ENCODE measurements at regions not wholly inside any gene's neighbourhood (a gene's known extent, or its start where the extent isn't known, plus 50 kb on each side); places are given as distances from the start of the nearest gene placed in this dataset.
"Not testable (repeated sequence)": the region's sequence is repeated elsewhere in the genome, so short reads cannot be mapped to it uniquely, and the experiment has no call there.

- DNase-seq (ENCODE audit: low read depth), result peak; percentile 10
Measured at GRCh38 chr7:6938284-6938683, 112.2 kb upstream of the CCZ1B start.

DNA sequence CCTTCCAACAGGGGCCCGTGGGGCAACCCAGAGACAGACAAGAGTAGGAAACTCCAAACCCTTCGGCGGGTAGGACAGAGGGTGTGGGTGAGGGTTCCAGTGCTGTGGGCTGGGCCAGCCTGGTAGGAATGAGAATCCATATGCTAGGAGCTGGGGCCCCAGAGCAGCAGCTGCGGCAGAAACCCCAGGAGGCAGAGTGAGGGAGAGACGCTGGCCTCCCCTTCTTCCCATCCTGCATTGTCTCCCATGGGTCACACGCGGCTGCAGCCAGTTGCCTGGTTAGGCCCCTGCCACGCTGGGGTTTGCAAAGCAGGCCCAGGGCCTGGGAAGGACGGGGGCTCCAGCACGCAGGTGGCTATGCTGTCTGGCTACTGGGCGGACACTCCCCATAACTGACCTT, 113.1 kb upstream of the CCZ1B start:
- DNase-seq (ENCODE audit: low read depth), result not testable (repeated sequence)

GRCh38 chr7:6939896-6940295, 113.8 kb upstream of the CCZ1B start:
- DNase-seq (ENCODE audit: low read depth), result not testable (repeated sequence)

DNA sequence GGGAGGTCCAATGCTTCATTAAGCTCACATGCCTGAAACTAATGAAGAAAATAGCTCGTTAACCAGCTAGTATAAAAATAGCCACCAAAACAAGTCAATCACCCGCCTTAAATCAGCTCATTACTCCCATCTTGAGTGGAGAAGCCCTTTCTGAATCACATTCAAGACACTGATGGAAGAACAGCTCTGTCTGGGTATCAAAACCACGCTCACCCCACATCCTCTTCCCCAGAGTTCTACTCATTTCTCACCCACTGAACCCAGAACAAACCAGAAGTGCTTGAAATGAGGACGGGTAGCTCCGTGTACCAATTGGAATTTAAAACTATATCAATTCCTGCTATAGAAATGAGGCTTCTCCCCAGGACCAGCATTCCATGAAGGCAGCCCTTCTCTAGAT, 120.8 kb upstream of the CCZ1B start:
- not testable (repeated sequence) for DNase-seq (ENCODE audit: low read depth)

GRCh38 chr7:6950231-6950630, 124.2 kb upstream of the CCZ1B start:
- DNase-seq (ENCODE audit: low read depth), result not testable (repeated sequence)

GRCh38 chr7:6951553-6951952, 125.5 kb upstream of the CCZ1B start:
- DNase-seq (ENCODE audit: low read depth), result not testable (repeated sequence)

- not testable (repeated sequence) for DNase-seq (ENCODE audit: low read depth)
Measured at GRCh38 chr7:6953138-6953797, 127.2 kb upstream of the CCZ1B start.

- not testable (repeated sequence) for DNase-seq (ENCODE audit: low read depth)
Measured at GRCh38 chr7:6953798-6954181, 127.7 kb upstream of the CCZ1B start.

DNA sequence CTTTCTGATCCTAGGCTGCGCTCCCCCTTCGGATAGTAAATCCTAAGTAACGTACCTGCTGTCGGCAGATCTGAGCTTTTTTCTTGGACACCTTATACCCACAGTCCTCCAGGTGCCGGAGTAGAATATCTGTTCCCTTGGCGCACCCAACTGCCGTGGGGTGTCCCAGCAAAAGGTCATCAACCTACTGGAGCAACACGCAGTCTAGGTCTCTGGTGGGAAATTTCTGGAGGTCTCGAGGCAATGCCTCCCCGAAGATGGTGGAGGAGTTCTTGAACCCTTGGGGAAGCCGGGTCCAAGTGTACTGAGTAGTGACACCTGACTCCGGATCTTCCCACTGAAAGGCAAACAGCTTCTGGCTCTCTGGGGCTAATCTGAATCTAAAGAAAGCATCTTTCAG, 129.3 kb upstream of the CCZ1B start:
- DNase-seq (ENCODE audit: low read depth), result not testable (repeated sequence)

- not testable (repeated sequence) for DNase-seq (ENCODE audit: low read depth)
Measured at GRCh38 chr7:6955990-6956566, 130.0 kb upstream of the CCZ1B start.

- not testable (repeated sequence) for DNase-seq (ENCODE audit: low read depth)
Measured at GRCh38 chr7:6958371-6958770, 132.3 kb upstream of the CCZ1B start.

- not testable (repeated sequence) for DNase-seq (ENCODE audit: low read depth)
Measured at GRCh38 chr7:6959942-6960341, 133.9 kb upstream of the CCZ1B start.

DNA sequence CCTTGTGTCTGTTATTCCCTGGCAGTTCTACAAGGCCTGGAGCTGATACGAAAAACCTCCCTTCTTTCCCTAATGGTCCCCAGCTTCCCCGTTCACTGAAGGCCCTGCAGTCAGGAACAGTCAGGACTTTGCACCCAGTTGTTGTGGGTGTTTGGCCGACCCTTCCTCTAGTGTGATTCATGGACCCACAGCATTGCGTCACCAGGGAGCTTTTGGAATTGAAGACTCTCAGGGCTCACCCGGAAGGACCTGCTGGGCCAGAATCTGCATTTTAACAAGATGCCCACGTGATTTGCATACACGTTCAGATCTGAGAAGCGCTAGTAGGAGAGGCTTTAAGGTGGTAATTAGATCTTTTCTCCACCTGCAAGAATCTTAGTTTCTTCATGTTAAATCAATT, 136.8 kb upstream of the CCZ1B start:
- not testable (repeated sequence) for DNase-seq (ENCODE audit: low read depth)

DNA sequence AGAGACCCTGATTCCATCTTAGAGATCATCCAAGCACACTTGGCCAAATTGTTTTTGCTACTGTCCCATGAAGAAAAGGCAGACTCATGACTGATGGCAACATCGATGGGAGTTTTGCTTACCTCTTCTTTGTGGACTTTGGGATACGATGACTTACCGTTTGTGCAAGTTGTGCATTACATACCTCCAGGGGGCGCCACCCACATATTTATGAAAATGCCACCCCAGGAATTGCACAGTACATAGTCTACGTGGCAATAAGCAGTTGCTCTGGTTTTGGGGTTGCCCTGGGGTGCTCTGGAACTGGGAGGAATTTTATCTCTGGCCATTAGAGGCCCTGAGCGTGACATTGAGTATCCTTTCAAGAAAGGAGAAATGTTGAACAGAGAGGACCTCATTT, 139.0 kb upstream of the CCZ1B start:
- DNase-seq (ENCODE audit: low read depth), result peak; percentile 43

DNA sequence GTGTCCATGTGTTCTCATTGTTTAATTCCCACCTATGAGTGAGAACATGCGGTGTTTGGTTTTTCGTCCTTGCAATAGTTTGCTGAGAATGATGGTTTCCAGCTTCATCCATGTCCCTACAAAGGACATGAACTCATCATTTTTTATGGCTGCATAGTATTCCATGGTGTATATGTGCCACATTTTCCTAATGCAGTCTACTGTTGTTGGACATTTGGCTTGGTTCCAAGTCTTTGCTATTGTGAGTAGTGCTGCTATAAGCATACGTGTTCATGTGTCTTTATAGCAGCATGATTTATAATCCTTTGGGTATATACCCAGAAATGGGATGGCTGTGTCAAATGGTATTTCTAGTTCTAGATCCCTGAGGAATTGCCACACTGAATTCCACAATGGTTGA, 144.1 kb upstream of the CCZ1B start:
- not testable (repeated sequence) for DNase-seq (ENCODE audit: low read depth)

GRCh38 chr7:6974876-6975275, 148.8 kb upstream of the CCZ1B start:
- DNase-seq (ENCODE audit: low read depth), result not testable (repeated sequence)

GRCh38 chr7:6975346-6975745, 149.3 kb upstream of the CCZ1B start:
- not testable (repeated sequence) for DNase-seq (ENCODE audit: low read depth)

GRCh38 chr7:6977368-6977767, 151.3 kb upstream of the CCZ1B start:
- DNase-seq (ENCODE audit: low read depth), result not testable (repeated sequence)

GRCh38 chr7:6978326-6978725, 152.3 kb upstream of the CCZ1B start:
- not testable (repeated sequence) for DNase-seq (ENCODE audit: low read depth)

GRCh38 chr7:6979456-6979855, 153.4 kb upstream of the CCZ1B start:
- not testable (repeated sequence) for DNase-seq (ENCODE audit: low read depth)

DNA sequence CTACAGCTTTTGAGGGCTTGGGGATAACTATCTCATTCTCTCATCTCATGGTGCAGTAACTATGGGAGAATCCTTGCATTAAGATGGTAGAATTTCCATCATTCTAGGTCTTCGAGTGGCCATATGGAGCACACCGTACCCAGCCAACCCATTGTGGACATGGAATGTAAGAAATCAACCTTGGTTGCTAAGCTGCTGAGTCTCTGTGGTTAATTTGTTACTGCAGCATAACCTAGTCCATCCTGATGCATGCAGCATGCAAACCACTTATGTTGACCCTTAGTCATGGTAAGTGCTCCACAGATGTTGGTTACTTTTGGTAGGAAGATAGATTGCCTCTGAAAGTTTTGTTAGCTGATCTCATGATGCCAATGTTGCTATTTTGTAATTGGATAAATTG, 156.3 kb upstream of the CCZ1B start:
- not testable (repeated sequence) for DNase-seq (ENCODE audit: low read depth)

DNA sequence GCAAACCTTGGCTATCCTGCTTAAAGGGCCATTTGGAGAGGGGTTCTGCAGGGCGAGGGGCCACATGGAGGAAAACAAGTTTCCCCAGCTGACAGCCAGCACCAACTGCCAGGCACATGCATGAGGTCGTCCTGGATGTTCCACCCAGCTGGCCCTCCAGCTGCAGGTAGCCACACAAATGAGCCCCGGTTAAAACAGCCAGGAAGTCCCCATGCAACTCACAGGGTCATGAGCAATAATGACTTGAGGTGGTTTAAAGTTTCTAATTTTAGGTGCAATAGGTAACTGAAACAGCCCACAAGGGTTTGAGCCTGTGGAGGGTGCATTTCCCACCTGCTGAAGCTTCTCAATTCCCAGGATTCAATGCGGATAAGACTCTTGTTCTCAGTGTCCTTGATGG, 160.8 kb upstream of the CCZ1B start:
- DNase-seq (ENCODE audit: low read depth), result not testable (repeated sequence)

- not testable (repeated sequence) for DNase-seq (ENCODE audit: low read depth)
Measured at GRCh38 chr7:6988608-6989007, 162.5 kb upstream of the CCZ1B start.

GRCh38 chr7:6989968-6990367, 163.9 kb upstream of the CCZ1B start:
- not testable (repeated sequence) for DNase-seq (ENCODE audit: low read depth)
